GM13976 (cell line): ENCODE measurements at regions not wholly inside any gene's neighbourhood (a gene's known extent, or its start where the extent isn't known, plus 50 kb on each side); places are given as distances from the start of the nearest gene placed in this dataset.

ENCODE experiments used
- DNase-seq: peaks from one replicate; pipeline ENCODE4 v3.0.0; 2012; ENCODE audit warnings: low spot score
- in situ Hi-C: fragments of 300-500 bp; cut with MboI; formaldehyde crosslinking; loops from one replicate; pipeline ENCODE4 v1.12.0; 2022; ENCODE audit warnings: low sequenced_read_pairs, mixed read lengths, inconsistent platforms; ENCODE audit not compliant: unreplicated experiment
- TF ChIP-seq, protein P1 (sequence below): IDR thresholded peaks from 2 replicates; pipeline ENCODE4 v1.5.1; 2012; ENCODE audit warnings: borderline replicate concordance, mild to moderate bottlenecking; ENCODE audit not compliant: insufficient read depth; ENCODE audit errors: extremely low read depth, missing control alignments, control extremely low read depth

DNA sequence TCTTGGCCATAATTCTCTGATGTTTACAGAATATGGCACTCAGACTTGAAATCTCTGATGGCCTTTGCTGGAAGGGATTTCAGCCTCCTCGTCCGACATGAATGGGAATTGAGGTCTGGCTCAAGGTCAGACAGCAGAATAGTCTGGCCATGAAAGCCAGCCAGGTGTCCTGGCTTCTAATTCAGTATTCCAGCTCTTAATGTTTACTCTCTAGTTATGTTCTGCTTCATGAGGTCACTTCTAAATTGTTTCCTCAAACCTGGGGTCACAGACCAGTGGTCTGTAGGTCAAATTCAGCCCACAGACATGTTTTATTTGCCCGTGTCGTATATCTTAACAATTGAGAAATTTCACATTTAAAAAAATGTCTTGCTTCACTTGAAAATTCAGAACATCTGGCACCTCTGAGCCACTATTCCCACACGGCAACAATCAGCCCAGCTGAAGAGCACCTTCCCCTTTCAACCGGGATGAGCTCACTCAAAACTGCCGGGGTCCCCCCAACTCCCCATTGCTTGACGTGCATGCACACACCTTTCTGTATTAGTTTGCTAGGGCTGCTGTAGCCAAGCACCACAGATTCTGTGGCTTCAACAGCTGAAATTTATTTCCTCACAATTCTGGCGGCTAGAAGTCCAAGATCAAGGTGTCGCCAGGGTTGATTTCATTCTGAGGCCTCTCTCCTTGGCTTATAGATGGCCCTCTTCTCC is 243.5 kb downstream of the ENC1 start:
- DNase-seq: no peak
- TF ChIP-seq, protein P1, sequence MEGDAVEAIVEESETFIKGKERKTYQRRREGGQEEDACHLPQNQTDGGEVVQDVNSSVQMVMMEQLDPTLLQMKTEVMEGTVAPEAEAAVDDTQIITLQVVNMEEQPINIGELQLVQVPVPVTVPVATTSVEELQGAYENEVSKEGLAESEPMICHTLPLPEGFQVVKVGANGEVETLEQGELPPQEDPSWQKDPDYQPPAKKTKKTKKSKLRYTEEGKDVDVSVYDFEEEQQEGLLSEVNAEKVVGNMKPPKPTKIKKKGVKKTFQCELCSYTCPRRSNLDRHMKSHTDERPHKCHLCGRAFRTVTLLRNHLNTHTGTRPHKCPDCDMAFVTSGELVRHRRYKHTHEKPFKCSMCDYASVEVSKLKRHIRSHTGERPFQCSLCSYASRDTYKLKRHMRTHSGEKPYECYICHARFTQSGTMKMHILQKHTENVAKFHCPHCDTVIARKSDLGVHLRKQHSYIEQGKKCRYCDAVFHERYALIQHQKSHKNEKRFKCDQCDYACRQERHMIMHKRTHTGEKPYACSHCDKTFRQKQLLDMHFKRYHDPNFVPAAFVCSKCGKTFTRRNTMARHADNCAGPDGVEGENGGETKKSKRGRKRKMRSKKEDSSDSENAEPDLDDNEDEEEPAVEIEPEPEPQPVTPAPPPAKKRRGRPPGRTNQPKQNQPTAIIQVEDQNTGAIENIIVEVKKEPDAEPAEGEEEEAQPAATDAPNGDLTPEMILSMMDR: no peak
- in situ Hi-C loops: no loop called here

DNA sequence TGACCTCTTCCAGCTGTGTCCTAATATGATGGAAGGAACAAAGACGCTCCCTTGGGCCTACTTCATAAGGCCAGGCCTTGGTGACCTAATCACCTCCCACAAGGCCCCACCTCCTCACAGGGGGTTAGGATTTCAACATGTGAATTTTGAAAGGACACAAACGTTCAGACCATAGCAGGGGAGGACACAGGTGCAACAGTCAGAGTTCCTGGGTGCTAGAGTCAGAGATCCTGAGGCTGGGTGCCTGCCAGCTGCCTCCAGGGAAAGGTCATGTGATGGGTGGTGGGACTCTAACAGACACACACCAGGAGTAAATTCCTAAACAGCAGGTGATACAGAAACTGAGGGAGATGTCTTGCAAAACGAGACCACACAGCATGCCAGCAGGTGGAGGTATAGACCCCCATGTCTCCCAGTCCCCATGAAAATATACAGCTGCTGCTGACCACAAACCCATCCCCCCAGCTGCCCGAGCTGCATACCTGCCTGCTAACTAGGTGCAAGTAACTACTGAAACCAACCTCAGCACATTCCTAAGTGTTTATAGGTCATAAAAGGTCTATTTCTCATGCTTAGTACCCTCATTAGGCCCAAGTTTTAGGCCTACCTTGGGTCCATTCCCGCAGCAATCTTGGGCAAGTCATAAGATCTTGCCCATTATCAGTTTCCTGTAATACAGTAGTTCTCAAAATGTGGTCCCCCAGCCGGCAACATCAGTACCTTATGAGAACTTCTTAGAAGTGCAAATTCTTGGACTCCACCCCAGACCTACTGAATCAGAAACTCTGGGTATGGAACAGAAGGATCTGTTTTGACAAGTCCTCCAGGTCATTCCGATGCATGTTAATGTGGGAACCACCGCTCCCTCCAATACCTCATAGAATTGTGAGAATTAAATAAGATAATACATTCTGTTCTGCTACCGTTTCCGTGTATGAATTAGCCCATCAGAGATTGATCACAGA is 245.3 kb downstream of the ENC1 start:
- TF ChIP-seq, protein P1: no peak
- DNase-seq: no peak
- in situ Hi-C loops: no loop called here

DNA sequence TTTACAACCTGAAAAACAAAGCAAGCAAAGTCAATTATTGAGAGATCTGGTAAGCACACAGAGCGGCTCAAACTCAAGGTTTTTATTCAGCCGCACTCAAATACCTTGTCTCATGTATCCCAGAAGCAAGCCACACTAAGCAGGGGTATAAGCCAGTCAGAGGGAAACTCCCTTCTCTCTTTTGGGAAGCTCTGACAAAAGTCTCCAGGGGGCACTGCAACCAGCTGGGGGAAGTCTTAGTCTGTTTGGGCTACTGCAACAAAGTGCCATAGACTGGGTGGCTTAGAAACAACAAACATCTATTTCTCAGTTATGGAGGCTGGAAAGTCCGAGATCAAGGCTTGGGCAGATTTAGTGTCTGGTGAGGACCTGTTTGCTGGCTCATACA is 246.0 kb downstream of the ENC1 start:
- TF ChIP-seq, protein P1: no peak
- no peak for DNase-seq
- in situ Hi-C loops: no loop called here

DNA sequence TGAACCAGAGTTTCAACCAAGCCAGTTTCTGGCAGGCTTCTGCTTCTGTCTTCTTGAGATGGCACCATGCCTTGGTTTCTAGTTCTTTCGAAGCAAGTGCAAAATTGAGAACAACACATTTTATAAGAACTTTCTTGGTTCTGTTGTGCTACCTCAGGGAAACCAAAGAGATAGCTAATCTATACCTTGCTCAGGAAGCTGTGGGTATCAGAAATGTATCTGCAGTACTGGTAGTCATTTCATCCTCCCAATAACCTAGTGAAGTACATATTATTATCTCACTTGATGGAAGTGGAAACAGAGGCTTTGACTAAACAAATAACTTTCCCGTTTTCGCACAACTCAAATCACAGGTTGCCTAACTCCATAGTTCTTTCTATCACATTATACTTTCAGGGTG is 246.6 kb downstream of the ENC1 start:
- TF ChIP-seq, protein P1: no peak
- no peak for DNase-seq
- in situ Hi-C loops: no loop called here

DNA sequence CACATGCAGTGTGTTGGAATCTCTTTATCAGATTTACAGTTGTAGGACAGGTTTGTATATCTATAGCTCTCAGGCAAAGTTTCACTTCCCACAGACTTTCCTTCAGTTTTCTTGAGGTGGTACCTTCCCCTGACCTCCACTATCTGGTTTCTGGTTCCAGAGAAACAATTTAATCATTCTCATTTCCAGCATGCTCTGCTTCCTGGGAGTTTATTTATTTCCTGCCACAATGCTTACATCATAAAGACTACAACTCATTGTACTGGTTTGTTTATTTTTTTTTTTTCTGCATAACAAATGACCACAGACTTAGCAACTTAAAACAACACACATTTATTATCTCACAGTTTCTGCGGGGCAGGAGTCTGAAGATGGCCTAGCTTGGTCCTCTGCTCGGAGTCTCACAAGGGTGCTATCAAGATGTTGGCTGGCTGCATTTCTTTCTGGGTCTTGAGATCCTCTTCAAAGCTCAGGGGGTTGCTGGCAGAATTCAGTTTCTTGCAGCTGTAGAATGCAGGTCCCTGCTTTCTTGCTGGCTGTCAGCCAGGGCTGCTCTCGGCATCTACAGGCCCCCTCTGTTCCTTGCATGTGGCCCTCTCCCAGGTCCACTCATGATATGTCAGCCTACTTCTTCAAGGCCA is 247.7 kb downstream of the ENC1 start:
- in situ Hi-C loops: no loop called here
- no peak for DNase-seq

DNA sequence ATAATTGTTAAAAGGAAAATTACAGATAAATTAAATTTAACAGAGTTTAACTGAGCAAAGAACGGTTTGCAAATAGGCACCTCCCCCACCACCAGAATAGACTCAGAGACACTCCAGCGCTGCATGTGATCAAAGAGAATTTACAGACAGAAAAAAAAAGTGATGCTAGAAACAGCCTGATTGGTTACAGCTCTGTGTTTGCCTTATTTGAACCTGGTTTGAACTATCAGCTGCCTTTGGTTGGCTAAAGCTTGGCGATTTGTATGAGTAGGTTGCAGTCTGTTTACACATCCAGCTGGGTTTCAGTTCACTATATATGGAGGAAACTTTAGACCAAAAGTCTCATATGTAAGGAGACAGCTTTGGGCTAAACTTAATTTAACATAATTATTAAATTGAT is 249.1 kb downstream of the ENC1 start:
- TF ChIP-seq, protein P1: no peak
- no peak for DNase-seq
- in situ Hi-C loops: no loop called here

More for the DNA sequence above, 247.7 kb downstream of the ENC1 start:
- TF ChIP-seq, protein P1: no peak
